Common myeloid progenitor, CD34-positive (primary cell): ENCODE measurements at regions not wholly inside any gene's neighbourhood (a gene's known extent, or its start where the extent isn't known, plus 50 kb on each side); places are given as distances from the start of the nearest gene placed in this dataset.
"Not testable (repeated sequence)": the region's sequence is repeated elsewhere in the genome, so short reads cannot be mapped to it uniquely, and the experiment has no call there.

Experiments
- CTCF ChIA-PET: fragments of 350-600 bp; sonication (Branson Sonifier 250); formaldehyde crosslinking; loops from one replicate; lab custom pipeline; 2021; ENCODE audit warnings: antibody characterized with exemption; lab: Charles Lee
- POLR2A ChIA-PET: fragments of 350-600 bp; sonication (Branson Sonifier 250); formaldehyde crosslinking; loops from one replicate; lab custom pipeline; 2021; ENCODE audit warnings: antibody characterized with exemption; lab: Charles Lee
- DNase-seq, 3 donors: peaks; one replicate each; pipeline versions ENCODE4 v3.0.0 to v3.0.0-alpha.2; 2013
- H3K27ac ChIP-seq, 2 experiments: 1 replicate in 1 of 2; 2 replicates in 1 of 2; pipeline ENCODE4 v1.7.0; 2013; ENCODE audit warnings: inconsistent platforms in 2 of 2, low read length in 2 of 2, mild to moderate bottlenecking in 2 of 2, low read depth in 1 of 2, moderate library complexity in 1 of 2; ENCODE audit not compliant: severe bottlenecking in 2 of 2, insufficient read depth in 1 of 2, poor library complexity in 1 of 2
- H3K27me3 ChIP-seq, 5 experiments: replicated peaks in 2 of 5; 1 replicate in 3 of 5; 2 replicates in 2 of 5; pipeline versions ENCODE4 v1.6.1 to v1.7.0; 2013; ENCODE audit warnings: low read length in 4 of 5, mild to moderate bottlenecking in 2 of 5, moderate library complexity in 2 of 5, inconsistent platforms in 1 of 5; ENCODE audit not compliant: insufficient read depth in 5 of 5, control insufficient read depth in 4 of 5
- H3K36me3 ChIP-seq, 4 experiments: 1 replicate in 2 of 4; 2 replicates in 2 of 4; pipeline versions ENCODE4 v1.6.1 to v1.7.0; 2013; ENCODE audit warnings: low read length in 3 of 4, control low read depth in 1 of 4, mild to moderate bottlenecking in 1 of 4; ENCODE audit not compliant: control insufficient read depth in 4 of 4, insufficient read depth in 4 of 4
- H3K4me1 ChIP-seq, 4 experiments: 1 replicate in 3 of 4; 2 replicates in 1 of 4; pipeline versions ENCODE4 v1.6.1 to v1.7.1; 2013; ENCODE audit warnings: low read length in 3 of 4, mild to moderate bottlenecking in 3 of 4, control low read depth in 1 of 4, inconsistent platforms in 1 of 4, moderate library complexity in 1 of 4; ENCODE audit not compliant: control insufficient read depth in 4 of 4, insufficient read depth in 4 of 4; ENCODE audit errors: control extremely low read depth in 1 of 4
- H3K4me3 ChIP-seq, 7 experiments: 1 replicate in 4 of 7; 2 replicates in 3 of 7; pipeline versions ENCODE4 v1.5.1 to v1.7.0; 2013; ENCODE audit warnings: mild to moderate bottlenecking in 7 of 7, low read length in 6 of 7, moderate library complexity in 6 of 7, inconsistent platforms in 2 of 7, low read depth in 2 of 7, control low read depth in 1 of 7; ENCODE audit not compliant: insufficient read depth in 4 of 7, control insufficient read depth in 1 of 7; ENCODE audit errors: extremely low read depth in 1 of 7
- H3K9me3 ChIP-seq, 5 experiments: 1 replicate in 4 of 5; 2 replicates in 1 of 5; pipeline versions ENCODE4 v1.6.1 to v1.7.1; 2013; ENCODE audit warnings: low read length in 4 of 5, mild to moderate bottlenecking in 2 of 5, inconsistent platforms in 1 of 5, low read depth in 1 of 5, moderate library complexity in 1 of 5; ENCODE audit not compliant: control insufficient read depth in 4 of 5, insufficient read depth in 2 of 5; ENCODE audit errors: control extremely low read depth in 1 of 5
- WGBS: methylation state at CpG from one replicate; pipeline ENCODE4 v1.1.5; 2013; ENCODE audit not compliant: insufficient coverage; 5-methylcytosine and 5-hydroxymethylcytosine counted together

- H3K4me3 ChIP-seq = no peak overlapping the region
- peak; percentile 16 to 73 (median 71) for DNase-seq
- no peaks in the 10 kb centered on the region for H3K36me3 ChIP-seq
- WGBS = 87% methylated on average over 3 of the region's 3 CpGs
- peaks cover 0 to 18% (median 4%) of the 10 kb centered on the region in 4 experiments for H3K4me1 ChIP-seq
- ChIA-PET POLR2A (no interaction called here), CTCF (interaction anchor here (2.9 kb wide), 1 partner anchor 10 kb away, joined by 19 read pairs; no protein-coding TSS in a partner anchor)
- H3K27ac ChIP-seq = no peak overlapping the region
- no peaks in the 10 kb centered on the region for H3K9me3 ChIP-seq
- H3K27me3 ChIP-seq = no peaks in the 10 kb centered on the region
Observed at GRCh38 chr10:64113792-64114191, 592.6 kb downstream of the REEP3 start.

GRCh38 chr10:64115471-64115870, 594.3 kb downstream of the REEP3 start:
- no peak overlapping the region for H3K4me3 ChIP-seq
- H3K4me1 ChIP-seq = peaks cover 0 to 18% (median 4%) of the 10 kb centered on the region in 4 experiments
- WGBS = no CpG with 5 or more reads among the region's 1 CpG
- DNase-seq = no peak
- no peaks in the 10 kb centered on the region for H3K9me3 ChIP-seq
- H3K27me3 ChIP-seq = no peaks in the 10 kb centered on the region
- H3K27ac ChIP-seq = no peak overlapping the region
- POLR2A ChIA-PET = no interaction called here
- CTCF ChIA-PET = interaction anchor here (1.1 to 2.9 kb wide), 3 partner anchors 12 to 857 kb away, joined by 3 to 19 read pairs (median 3); no protein-coding TSS in a partner anchor
- H3K36me3 ChIP-seq = no peaks in the 10 kb centered on the region

DNA sequence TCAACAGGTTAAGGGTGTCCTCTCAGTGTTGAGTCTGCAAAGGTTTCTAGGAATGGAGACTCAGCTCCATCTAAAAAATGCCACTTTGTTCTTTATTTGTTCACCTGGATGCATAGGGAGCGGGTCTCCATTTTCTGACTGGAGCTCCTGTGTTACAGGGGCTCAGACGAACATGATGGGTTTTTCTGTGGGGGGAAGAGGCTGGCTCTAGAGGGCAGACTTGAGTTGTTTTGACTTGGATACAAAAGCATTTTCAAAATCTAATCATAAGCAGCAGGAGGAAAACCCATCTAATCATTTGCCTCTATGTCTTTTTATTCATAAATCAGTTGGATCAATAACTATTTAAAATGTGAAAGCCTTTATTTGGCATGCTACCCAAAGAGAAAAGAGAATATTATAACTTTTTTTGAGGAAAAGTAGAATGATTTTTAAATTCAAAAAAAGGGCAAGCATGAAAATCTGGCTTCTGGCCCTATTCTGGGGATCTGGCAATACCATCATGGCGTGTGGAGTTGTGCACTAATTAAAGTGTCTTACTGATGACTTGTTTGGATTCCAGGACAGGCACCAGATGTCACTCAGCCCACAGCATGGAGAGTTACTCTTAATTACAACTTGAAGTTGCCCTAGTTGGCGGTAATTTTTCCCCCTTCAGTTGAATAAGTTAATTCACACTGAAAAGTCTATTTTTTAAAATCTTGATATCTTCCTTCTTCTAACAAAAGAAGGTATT, 594.9 kb downstream of the REEP3 start:
- Histone ChIP-seq H3K4me3 (no peak overlapping the region), H3K27me3 (no peaks in the 10 kb centered on the region), H3K4me1 (peaks cover 0 to 18% (median 4%) of the 10 kb centered on the region in 4 experiments), H3K36me3 (no peaks in the 10 kb centered on the region), H3K27ac (no peak overlapping the region), H3K9me3 (no peaks in the 10 kb centered on the region)
- CTCF ChIA-PET = interaction anchor here (1.1 to 2.9 kb wide), 3 partner anchors 12 to 856 kb away, joined by 3 to 19 read pairs (median 3); no protein-coding TSS in a partner anchor
- peak; percentile 5 to 32 (median 21) for DNase-seq
- WGBS = 100% methylated on average over 3 of the region's 4 CpGs
- POLR2A ChIA-PET = no interaction called here

DNA sequence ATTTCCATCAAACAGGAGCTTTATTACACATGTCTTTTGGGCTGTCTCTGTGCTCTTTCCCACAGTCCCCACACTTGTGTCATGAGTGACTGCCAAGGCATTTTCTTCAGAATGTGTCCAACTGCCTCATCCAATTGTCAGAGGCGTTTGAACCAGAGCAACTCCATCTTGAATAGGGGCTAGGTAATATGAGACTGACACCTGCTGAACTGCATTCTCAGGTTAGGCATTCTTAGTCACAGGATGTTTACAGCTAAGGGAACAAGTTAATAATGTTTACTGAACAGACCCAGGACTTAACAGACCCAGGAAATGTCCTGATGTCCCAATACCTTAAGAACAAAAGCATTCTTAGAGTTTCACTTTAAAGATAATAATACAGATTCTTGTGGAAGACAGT, 595.5 kb downstream of the REEP3 start:
- ChIA-PET POLR2A (no interaction called here), CTCF (no interaction called here)
- WGBS = 100% methylated on average over 1 of the region's 1 CpG

GRCh38 chr10:64118736-64119135, 597.5 kb downstream of the REEP3 start:
- Histone ChIP-seq H3K36me3 (no peaks in the 10 kb centered on the region), H3K4me1 (peaks cover 0 to 4% (median 0%) of the 10 kb centered on the region in 4 experiments), H3K27ac (no peak overlapping the region), H3K4me3 (no peak overlapping the region), H3K9me3 (no peaks in the 10 kb centered on the region), H3K27me3 (no peaks in the 10 kb centered on the region)
- DNase-seq = no peak
- CTCF ChIA-PET = no interaction called here
- 100% methylated on average over 1 of the region's 2 CpGs for WGBS
- POLR2A ChIA-PET = no interaction called here

More for the DNA sequence above, 595.5 kb downstream of the REEP3 start:
- Histone ChIP-seq H3K9me3 (no peaks in the 10 kb centered on the region), H3K36me3 (no peaks in the 10 kb centered on the region), H3K27ac (no peak overlapping the region), H3K27me3 (no peaks in the 10 kb centered on the region), H3K4me1 (peaks cover 0 to 18% (median 4%) of the 10 kb centered on the region in 4 experiments), H3K4me3 (no peak overlapping the region)
- no peak for DNase-seq

GRCh38 chr10:64120301-64120980, 599.2 kb downstream of the REEP3 start:
- H3K9me3 ChIP-seq, H3K4me1 ChIP-seq, H3K27me3 ChIP-seq, CTCF ChIA-PET, POLR2A ChIA-PET, H3K36me3 ChIP-seq, H3K4me3 ChIP-seq, H3K27ac ChIP-seq, DNase-seq: not testable (repeated sequence)
- 99% methylated on average over 7 of the region's 23 CpGs for WGBS

DNA sequence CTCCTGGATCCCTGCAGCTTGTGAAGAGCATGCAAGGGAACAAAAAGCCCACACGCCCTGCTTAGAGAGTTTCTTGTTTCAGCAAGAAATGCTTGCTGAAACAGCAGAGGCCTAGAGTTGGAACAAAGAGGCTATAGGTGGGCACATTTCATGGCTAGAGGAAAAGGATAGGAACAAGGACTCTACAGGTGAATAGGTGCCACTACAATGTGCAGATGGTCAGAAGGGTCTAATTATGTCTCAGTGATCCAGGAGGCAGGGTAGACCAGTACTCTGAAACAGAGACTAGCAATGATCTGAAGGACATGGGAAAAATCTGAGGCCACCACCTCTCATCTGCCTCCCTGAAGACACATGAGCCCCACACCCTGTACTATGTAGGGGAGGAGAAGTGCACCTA, 609.0 kb downstream of the REEP3 start:
- H3K4me3 ChIP-seq = no peak overlapping the region
- ChIA-PET CTCF (interaction anchor here (1.6 kb wide), 1 partner anchor 14 kb away, joined by 3 read pairs; no protein-coding TSS in a partner anchor), POLR2A (no interaction called here)
- 100% methylated on average over 1 of the region's 1 CpG for WGBS
- no peak for DNase-seq
- H3K27ac ChIP-seq = no peak overlapping the region
- H3K36me3 ChIP-seq = no peaks in the 10 kb centered on the region
- H3K27me3 ChIP-seq = no peaks in the 10 kb centered on the region
- H3K9me3 ChIP-seq = no peaks in the 10 kb centered on the region
- H3K4me1 ChIP-seq = no peaks in the 10 kb centered on the region
